ENCODE measurements at regions not wholly inside any gene's neighbourhood (a gene's known extent, or its start where the extent isn't known, plus 50 kb on each side); places are given as distances from the start of the nearest gene placed in this dataset.
"Not testable (repeated sequence)": the region's sequence is repeated elsewhere in the genome, so short reads cannot be mapped to it uniquely, and the experiment has no call there.

GRCh38 chr6:3613565-3613964, 137.9 kb downstream of the PXDC1 start:
- TF ChIP-seq CTCF (conservative IDR thresholded peaks at IDR 0.05; ENCODE audit: low read depth, low read length); EZH2 (IDR thresholded peaks at IDR 0.05; ENCODE audit: borderline replicate concordance, low read depth, low read length, poor library complexity, severe bottlenecking): not testable (repeated sequence)
